ENCODE measurements at regions not wholly inside any gene's neighbourhood (a gene's known extent, or its start where the extent isn't known, plus 50 kb on each side); places are given as distances from the start of the nearest gene placed in this dataset.
"Not testable (repeated sequence)": the region's sequence is repeated elsewhere in the genome, so short reads cannot be mapped to it uniquely, and the experiment has no call there.

GRCh38 chr1:200281201-200281835, 128.5 kb downstream of the ZNF281 start:
- DNase-seq (ENCODE audit: low read depth), result no peak

GRCh38 chr1:200279810-200280411, 129.9 kb downstream of the ZNF281 start:
- peak; percentile 39 for DNase-seq (ENCODE audit: low read depth)

DNA sequence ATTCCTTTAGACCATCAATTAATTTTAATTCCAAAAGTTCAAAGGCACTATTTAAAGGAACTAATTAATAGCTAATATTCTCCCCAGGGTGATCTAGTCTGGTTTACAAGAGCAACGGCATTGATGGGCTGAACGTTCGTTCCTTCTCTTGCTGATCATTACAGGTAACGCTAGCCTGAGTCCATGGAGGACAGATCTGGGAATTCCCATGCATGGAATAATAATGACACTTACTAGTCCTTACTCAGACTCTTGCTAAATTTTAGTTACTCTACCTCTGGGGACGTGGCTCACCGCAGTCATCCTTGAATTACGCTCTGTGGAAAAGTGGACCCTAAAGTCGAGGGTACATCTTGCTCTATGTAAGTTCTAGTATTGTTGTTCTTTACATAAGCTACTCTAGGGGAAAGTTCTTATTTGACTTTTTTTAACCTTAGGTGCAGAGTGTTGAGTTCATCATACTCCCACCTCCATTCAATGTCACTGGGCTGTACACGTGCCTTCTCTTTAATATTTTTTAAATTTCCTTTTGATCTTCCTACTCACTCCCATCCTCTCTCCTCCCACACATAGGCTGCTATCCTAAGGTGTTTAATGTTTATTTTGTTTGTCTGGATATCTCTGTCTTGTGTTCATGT, 133.9 kb downstream of the ZNF281 start:
- DNase-seq (ENCODE audit: low read depth), result no peak

DNA sequence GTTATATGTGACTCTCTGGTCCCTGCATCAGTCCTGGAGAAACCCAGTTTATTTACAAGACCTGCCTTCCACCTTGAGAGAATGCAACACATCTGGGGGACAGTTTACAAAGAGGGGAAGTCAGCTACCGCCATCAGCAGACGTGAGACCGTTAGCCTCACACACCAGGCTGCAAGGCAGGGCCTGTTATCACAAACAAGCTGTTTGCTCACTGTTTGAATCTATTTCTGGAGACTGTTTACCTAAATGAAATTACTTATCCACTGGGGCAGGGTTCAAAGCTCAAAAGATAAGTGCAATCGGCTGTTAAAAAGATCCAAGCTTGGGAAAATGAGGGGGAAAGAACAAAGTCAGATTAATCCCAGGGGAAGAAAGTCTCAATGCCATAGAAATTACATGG, 134.4 kb downstream of the ZNF281 start:
- no peak for DNase-seq (ENCODE audit: low read depth)

GRCh38 chr1:200274116-200274515, 135.7 kb downstream of the ZNF281 start:
- no peak for DNase-seq (ENCODE audit: low read depth)

DNA sequence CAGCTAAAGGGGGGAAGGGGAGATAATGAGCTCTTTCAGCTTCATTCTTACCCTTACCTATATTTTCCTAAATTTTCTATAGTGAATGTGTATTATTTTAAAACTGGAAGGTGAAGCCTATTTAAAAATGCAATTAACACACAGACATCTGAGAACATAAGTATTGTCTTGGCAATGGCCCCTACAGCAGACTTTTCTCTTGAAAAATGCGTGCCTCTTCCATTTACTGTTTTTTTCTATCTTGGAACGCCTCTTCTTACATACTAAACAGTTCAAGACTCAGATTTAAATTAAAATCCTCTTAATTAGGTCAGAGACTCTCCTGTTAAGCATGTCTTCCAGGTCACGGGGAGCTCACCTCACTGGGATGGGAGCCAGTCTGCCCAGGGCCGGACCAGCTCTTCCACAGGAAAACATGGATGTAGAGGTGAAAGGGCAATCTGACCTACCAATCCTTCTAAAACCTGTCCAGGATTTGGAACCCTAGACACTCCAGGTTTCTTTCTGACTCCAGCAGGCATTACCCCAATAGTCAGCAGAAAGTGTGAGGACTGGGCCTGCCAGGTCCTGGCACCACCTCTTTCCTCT, 137.3 kb downstream of the ZNF281 start:
- DNase-seq (ENCODE audit: low read depth), result no peak

DNA sequence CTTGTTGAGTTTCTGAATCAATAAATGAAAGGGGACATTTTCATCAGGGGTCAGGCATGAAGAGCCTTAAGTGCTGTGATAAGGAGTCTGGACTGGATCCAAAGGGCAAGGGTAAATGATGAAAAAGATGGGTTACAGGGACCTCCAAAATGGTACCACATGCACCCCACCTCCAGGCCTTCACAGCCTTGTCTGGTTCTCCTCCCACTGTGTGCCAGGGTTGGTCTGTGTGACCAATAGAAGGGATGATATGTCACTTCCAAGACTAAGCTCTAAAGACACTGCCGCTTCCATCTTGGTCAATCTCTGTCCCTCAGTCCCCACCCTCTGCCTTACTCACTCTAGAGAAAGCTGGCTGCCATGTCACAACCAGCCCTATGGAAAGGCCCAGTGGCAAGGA, 140.6 kb downstream of the ZNF281 start:
- no peak for DNase-seq (ENCODE audit: low read depth)

DNA sequence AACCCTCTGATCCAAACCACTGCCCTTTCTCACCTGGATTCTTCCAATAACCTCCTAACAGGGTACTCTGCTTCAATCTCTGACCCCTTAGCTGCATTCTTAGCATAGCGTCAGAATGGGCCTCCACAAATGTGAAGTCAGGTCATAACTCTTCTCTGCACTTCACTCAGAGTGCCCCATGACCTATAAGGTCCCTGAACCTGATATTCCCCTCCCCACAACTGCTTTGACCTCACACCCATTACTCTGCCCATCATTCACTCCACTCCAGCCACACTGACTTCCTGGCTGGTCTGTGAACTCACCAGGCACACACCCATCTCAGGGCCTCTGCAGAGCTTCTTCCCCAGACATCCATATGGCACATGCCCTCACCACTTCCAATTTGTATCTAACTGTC, 141.9 kb downstream of the ZNF281 start:
- DNase-seq (ENCODE audit: low read depth), result no peak

DNA sequence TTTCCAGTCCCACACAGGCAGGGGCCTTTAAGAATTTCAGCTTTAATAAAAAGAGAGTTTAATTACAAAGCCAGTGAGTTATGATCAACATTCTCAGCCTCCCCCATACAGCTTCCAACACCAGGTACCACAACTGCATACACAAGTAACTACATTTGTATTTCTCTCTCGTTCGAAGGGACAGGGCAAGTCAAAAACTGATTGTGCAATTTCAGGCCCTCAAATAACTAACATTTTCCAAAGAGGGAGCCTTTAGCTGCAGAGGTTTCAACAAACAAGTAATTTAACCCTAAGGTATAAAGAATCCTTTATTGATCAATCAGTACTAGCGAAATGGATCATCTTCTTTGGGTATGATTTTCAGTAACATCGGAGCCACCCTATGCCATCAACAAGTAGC, 142.4 kb downstream of the ZNF281 start:
- no peak for DNase-seq (ENCODE audit: low read depth)

DNA sequence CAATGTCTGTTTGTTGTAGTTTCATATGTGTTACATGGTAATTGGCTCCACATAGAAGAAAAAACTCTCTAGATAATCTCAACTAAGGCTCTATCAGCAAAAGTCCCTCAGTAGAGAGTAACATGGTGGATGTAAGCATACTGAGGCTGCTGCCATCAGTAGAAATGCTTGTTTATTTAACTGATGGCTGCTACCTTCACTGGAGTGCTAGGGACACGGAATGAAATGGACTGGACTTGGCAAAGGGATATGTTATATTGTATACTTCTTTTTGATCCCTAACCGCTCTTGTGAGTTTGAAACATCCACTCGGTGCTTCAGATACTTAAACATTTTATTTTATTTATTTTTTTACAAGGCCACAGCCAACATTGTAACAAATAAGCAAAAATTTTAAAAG, 143.0 kb downstream of the ZNF281 start:
- no peak for DNase-seq (ENCODE audit: low read depth)

DNA sequence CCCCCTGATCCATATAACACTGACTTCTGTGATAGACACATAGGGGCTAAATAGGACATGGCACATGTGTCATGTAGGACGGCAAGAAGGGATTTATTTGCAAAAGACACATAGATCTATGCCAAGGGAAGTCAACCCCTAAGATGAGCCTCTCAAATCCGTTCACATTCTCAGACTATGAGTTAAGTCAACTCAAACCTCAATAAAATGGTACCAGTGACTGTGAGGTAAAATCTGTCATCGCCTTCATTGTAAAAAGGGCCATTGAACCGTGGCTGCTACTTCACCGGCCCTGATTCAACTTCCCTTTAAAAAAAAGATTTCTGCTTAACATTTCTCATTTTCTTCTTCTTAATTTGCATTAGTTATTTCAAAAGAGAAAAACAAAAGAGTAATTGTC, 144.0 kb downstream of the ZNF281 start:
- DNase-seq (ENCODE audit: low read depth), result no peak

DNA sequence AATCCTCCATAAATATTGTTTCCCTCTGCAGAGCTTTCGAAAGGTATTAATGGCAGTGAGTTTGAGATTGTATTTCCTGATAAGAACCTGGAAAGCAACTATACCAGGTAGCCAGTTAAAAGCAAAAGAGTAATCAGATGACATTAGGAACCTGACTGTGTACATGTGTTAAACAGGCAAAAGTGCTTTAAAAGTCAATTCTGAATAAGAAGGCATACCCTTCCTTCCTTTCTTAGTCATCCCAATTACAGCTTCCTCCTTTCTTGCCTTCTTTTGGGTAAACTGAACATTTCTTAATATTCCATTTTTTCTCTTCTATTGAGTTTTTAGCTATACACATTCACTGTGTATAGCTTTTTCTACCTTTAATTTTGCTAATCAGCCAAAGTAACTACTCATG, 144.7 kb downstream of the ZNF281 start:
- DNase-seq (ENCODE audit: low read depth), result no peak

GRCh38 chr1:200263203-200263602, 146.6 kb downstream of the ZNF281 start:
- DNase-seq (ENCODE audit: low read depth), result no peak

DNA sequence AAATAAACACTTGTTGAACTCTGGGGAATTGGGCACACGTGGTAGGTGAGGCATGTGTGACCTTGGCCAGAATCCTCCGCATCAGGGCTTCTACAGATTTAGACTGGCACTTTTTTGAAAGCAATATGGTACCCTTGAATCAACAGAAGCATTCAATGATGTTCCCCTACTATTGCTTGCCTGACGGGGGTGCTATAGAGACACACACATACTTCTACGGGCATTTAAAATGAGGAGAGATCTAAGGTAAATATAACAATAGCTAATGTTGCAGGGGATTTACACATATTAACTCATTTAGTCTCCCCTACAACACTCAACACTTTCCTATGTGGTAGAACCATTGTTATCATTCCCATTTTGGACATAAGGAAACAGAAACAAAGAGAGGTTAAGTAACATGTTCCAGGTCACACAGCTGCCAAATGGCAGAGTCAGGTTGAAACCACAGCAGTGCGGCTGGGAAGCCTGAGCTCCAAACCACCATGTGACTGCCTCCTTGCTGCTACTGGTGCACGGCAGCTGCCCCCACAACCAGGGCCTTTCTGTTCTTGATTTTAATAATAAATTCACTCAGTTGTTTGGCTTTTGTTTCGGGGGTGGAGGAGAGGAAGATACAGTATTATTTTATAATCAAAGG, 147.4 kb downstream of the ZNF281 start:
- DNase-seq (ENCODE audit: low read depth), result no peak

GRCh38 chr1:200260597-200261335, 149.1 kb downstream of the ZNF281 start:
- DNase-seq (ENCODE audit: low read depth), result peak; percentile 23

GRCh38 chr1:200258447-200259375, 151.1 kb downstream of the ZNF281 start:
- no peak for DNase-seq (ENCODE audit: low read depth)

GRCh38 chr1:200257235-200257634, 152.6 kb downstream of the ZNF281 start:
- no peak for DNase-seq (ENCODE audit: low read depth)

DNA sequence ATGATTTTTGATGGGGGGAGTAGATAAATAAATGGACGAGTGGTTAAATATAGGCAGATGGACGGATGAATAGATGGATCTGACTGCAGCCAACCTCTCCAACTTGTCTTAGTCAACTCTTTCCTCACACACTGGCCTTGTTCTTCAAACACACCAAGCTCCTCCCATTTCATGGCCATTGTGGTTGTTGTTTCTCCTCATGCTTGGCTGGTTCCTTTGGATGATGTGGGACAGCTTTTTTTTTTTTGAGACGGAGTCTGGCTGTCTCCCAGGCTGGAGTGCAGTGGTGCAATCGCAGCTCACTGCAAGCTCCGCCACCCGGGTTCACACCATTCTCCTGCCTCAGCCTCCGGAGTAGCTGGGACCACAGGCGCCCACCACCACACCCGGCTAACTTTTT, 155.2 kb downstream of the ZNF281 start:
- not testable (repeated sequence) for DNase-seq (ENCODE audit: low read depth)

- no peak for DNase-seq (ENCODE audit: low read depth)
These were observed 155.9 kb downstream of the ZNF281 start for GRCh38 chr1:200253774-200254495.

DNA sequence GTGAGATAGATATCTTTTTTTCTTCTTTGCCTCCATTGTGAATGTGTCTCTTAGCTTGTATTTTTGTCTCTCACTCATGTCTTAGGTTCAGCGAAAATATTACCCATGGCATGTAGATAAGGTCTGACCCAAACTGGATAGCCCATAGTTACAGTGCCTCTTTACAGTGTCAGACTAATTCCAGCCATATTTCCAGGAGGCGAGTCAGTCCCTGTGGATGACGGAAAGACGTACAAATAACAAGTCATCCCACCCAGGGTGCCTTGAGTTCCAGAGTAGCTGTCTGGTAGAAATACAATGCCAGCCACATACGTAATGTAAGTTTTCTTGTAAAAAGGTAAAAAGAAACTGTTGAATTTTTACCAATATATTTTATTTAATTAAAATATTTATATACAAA, 157.3 kb downstream of the ZNF281 start:
- DNase-seq (ENCODE audit: low read depth), result no peak

All from fibroblast of the conjunctiva (primary cell).